WTC11 (cell line): ENCODE measurements at regions not wholly inside any gene's neighbourhood (a gene's known extent, or its start where the extent isn't known, plus 50 kb on each side); places are given as distances from the start of the nearest gene placed in this dataset.

Source experiments
- ATAC-seq: fragments of 200-7000 bp; cut with Tn5 transposase; 2 replicates; pipeline ENCODE4 v1.10.0; 2021; ENCODE audit warnings: mild to moderate bottlenecking, moderate library complexity
- CTCF ChIA-PET: fragments of 300-600 bp; sonication (Branson Sonifier 250); formaldehyde crosslinking; loops from one replicate; lab custom pipeline; 2021; ENCODE audit warnings: antibody characterized with exemption; lab: Charles Lee
- POLR2A ChIA-PET: fragments of 350-600 bp; sonication (Branson Sonifier 250); formaldehyde crosslinking; loops from one replicate; lab custom pipeline; 2021; ENCODE audit warnings: antibody characterized with exemption; lab: Charles Lee
- DNase-seq: peaks from one replicate; pipeline ENCODE4 v3.0.0; 2021; ENCODE audit warnings: low spot score
- H3K27ac Mint-ChIP-seq: 2 replicates; pipeline ENCODE4 v1.8.0; 2021; ENCODE audit warnings: mixed read lengths
- H3K27me3 Mint-ChIP-seq: 2 replicates; pipeline ENCODE4 v1.8.0; 2021; ENCODE audit warnings: low read depth, mild to moderate bottlenecking, moderate library complexity, mixed read lengths
- H3K36me3 Mint-ChIP-seq: 2 replicates; pipeline ENCODE4 v1.8.0; 2021; ENCODE audit warnings: mixed read lengths
- H3K4me1 Mint-ChIP-seq: 2 replicates; pipeline ENCODE4 v1.8.0; 2022; ENCODE audit warnings: mixed read lengths
- H3K4me3 Mint-ChIP-seq: 2 replicates; pipeline ENCODE4 v1.8.0; 2021; ENCODE audit warnings: mild to moderate bottlenecking, moderate library complexity, mixed read lengths
- H3K9me3 Mint-ChIP-seq: 2 replicates; pipeline ENCODE4 v1.8.0; 2021; ENCODE audit warnings: mixed read lengths
- AR ChIP-seq: fragments of 250-450 bp; sonication (Bioruptor Pico); IDR thresholded peaks from 2 replicates; pipeline ENCODE4 v1.9.0; 2021; ENCODE audit warnings: mild to moderate bottlenecking
- CREB1 ChIP-seq: sonication (generic); formaldehyde crosslinking; IDR thresholded peaks from 2 replicates; pipeline ENCODE4 v1.8.0; 2023; ENCODE audit warnings: mild to moderate bottlenecking, missing genetic modification reagents
- EMX1 ChIP-seq: fragments of 250-450 bp; sonication (Bioruptor Pico); IDR thresholded peaks from 2 replicates; pipeline ENCODE4 v1.8.0; 2021; ENCODE audit warnings: mild to moderate bottlenecking
- GABPB1 ChIP-seq: sonication (generic); formaldehyde crosslinking; IDR thresholded peaks from 2 replicates; pipeline ENCODE4 v1.8.1; 2023; ENCODE audit warnings: mild to moderate bottlenecking, missing genetic modification reagents
- GTF2I ChIP-seq: fragments of 250-450 bp; sonication (Bioruptor Pico); conservative IDR thresholded peaks from 2 replicates; pipeline ENCODE4 v1.4.0; 2021; ENCODE audit warnings: mild to moderate bottlenecking
- JUN ChIP-seq: sonication (generic); formaldehyde crosslinking; IDR thresholded peaks from 2 replicates; pipeline ENCODE4 v1.8.0; 2023; ENCODE audit warnings: mild to moderate bottlenecking, missing genetic modification reagents
- MYBL2 ChIP-seq: sonication (generic); formaldehyde crosslinking; IDR thresholded peaks from 2 replicates; pipeline ENCODE4 v1.8.1; 2023; ENCODE audit warnings: mild to moderate bottlenecking, moderate library complexity, missing genetic modification reagents
- NR1H2 ChIP-seq: sonication (generic); formaldehyde crosslinking; IDR thresholded peaks from 2 replicates; pipeline ENCODE4 v1.9.0; 2021; ENCODE audit warnings: mild to moderate bottlenecking, moderate library complexity, missing genetic modification reagents
- OVOL2 ChIP-seq: fragments of 250-450 bp; sonication (Bioruptor Pico); IDR thresholded peaks from 2 replicates; pipeline ENCODE4 v1.9.0; 2021; ENCODE audit warnings: mild to moderate bottlenecking, borderline replicate concordance
- PRRX2 ChIP-seq: fragments of 250-450 bp; sonication (Bioruptor Pico); IDR thresholded peaks from 2 replicates; pipeline ENCODE4 v1.8.0; 2021; ENCODE audit warnings: mild to moderate bottlenecking
- SP1 ChIP-seq: sonication (generic); formaldehyde crosslinking; conservative IDR thresholded peaks from 2 replicates; pipeline ENCODE4 v1.8.1; 2022; ENCODE audit warnings: missing genetic modification reagents
- TEAD1 ChIP-seq: sonication (generic); formaldehyde crosslinking; IDR thresholded peaks from 2 replicates; pipeline ENCODE4 v1.8.0; 2022; ENCODE audit warnings: mild to moderate bottlenecking, missing genetic modification reagents
- TEAD4 ChIP-seq: sonication (generic); formaldehyde crosslinking; IDR thresholded peaks from 2 replicates; pipeline ENCODE4 v1.8.0; 2022; ENCODE audit warnings: mild to moderate bottlenecking, missing genetic modification reagents
- TF ChIP-seq, protein P1 (sequence below): sonication (generic); formaldehyde crosslinking; IDR thresholded peaks from 2 replicates; pipeline ENCODE4 v1.8.1; 2023; ENCODE audit warnings: mild to moderate bottlenecking, missing genetic modification reagents
- TF ChIP-seq, protein P2 (sequence below): sonication (generic); formaldehyde crosslinking; IDR thresholded peaks from 2 replicates; pipeline ENCODE4 v1.8.0; 2023; ENCODE audit warnings: mild to moderate bottlenecking, missing genetic modification reagents
- TF ChIP-seq, protein P3 (sequence below): sonication (generic); formaldehyde crosslinking; IDR thresholded peaks from 2 replicates; pipeline ENCODE4 v1.8.1; 2022; ENCODE audit warnings: low read depth, missing genetic modification reagents, borderline replicate concordance

GRCh38 chr16:73151225-73151624, 103.3 kb upstream of the ZFHX3 start:
- Mint-ChIP-seq H3K4me3 (no peak overlapping the region), H3K9me3 (no peaks in the 10 kb centered on the region)
- TF ChIP-seq, protein P1, sequence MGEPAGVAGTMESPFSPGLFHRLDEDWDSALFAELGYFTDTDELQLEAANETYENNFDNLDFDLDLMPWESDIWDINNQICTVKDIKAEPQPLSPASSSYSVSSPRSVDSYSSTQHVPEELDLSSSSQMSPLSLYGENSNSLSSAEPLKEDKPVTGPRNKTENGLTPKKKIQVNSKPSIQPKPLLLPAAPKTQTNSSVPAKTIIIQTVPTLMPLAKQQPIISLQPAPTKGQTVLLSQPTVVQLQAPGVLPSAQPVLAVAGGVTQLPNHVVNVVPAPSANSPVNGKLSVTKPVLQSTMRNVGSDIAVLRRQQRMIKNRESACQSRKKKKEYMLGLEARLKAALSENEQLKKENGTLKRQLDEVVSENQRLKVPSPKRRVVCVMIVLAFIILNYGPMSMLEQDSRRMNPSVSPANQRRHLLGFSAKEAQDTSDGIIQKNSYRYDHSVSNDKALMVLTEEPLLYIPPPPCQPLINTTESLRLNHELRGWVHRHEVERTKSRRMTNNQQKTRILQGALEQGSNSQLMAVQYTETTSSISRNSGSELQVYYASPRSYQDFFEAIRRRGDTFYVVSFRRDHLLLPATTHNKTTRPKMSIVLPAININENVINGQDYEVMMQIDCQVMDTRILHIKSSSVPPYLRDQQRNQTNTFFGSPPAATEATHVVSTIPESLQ = no peak
- no peak for TF ChIP-seq NR1H2 (CRISPR knock-in tag)
- TF ChIP-seq MYBL2 (CRISPR knock-in tag) = no peak
- no peak for TF ChIP-seq GABPB1 (CRISPR knock-in tag)
- TF ChIP-seq, protein P2, sequence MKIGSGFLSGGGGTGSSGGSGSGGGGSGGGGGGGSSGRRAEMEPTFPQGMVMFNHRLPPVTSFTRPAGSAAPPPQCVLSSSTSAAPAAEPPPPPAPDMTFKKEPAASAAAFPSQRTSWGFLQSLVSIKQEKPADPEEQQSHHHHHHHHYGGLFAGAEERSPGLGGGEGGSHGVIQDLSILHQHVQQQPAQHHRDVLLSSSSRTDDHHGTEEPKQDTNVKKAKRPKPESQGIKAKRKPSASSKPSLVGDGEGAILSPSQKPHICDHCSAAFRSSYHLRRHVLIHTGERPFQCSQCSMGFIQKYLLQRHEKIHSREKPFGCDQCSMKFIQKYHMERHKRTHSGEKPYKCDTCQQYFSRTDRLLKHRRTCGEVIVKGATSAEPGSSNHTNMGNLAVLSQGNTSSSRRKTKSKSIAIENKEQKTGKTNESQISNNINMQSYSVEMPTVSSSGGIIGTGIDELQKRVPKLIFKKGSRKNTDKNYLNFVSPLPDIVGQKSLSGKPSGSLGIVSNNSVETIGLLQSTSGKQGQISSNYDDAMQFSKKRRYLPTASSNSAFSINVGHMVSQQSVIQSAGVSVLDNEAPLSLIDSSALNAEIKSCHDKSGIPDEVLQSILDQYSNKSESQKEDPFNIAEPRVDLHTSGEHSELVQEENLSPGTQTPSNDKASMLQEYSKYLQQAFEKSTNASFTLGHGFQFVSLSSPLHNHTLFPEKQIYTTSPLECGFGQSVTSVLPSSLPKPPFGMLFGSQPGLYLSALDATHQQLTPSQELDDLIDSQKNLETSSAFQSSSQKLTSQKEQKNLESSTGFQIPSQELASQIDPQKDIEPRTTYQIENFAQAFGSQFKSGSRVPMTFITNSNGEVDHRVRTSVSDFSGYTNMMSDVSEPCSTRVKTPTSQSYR (CRISPR knock-in tag) = no peak
- 0 out of 2 replicates have a peak, but pooled peaks have one; percentile 54 for TF ChIP-seq PRRX2
- TF ChIP-seq OVOL2 (CRISPR knock-in tag) = no peak
- TF ChIP-seq GTF2I (CRISPR knock-in tag) = no peak
- TF ChIP-seq, all 79 proteins: peak for 1
- ATAC-seq = peak; percentile 79
- ChIA-PET CTCF (interaction anchor here (1.1 kb wide), 1 partner anchor 26 kb away, joined by 4 read pairs; no protein-coding TSS in a partner anchor), POLR2A (no interaction called here)
- H3K4me1 Mint-ChIP-seq = peaks cover 29% of the 10 kb centered on the region
- H3K36me3 Mint-ChIP-seq = no peaks in the 10 kb centered on the region
- no peaks in the 10 kb centered on the region for H3K27me3 Mint-ChIP-seq
- peak; percentile 13 for DNase-seq
- peak overlapping the region; percentile 72 for H3K27ac Mint-ChIP-seq

DNA sequence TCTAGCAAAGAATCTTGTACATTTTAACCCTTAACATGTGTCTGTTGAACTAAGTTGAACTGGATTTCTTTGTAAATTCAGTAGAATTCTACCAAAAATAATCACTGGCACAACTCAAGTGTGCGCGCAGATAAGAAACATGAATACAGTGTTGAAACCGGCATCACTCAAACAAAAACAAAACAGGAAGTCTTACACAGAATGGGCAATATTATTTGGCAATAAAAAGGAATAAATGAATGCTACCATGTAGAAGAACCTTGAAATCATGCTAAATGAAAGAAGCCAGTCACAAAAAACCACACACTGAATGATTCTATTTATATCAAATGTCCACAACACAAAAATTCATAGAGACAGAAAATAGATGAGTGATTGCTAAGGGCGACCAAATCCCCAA, 102.9 kb upstream of the ZFHX3 start:
- Mint-ChIP-seq H3K9me3 (no peaks in the 10 kb centered on the region), H3K27me3 (no peaks in the 10 kb centered on the region), H3K4me1 (peaks cover 30% of the 10 kb centered on the region), H3K36me3 (no peaks in the 10 kb centered on the region), H3K4me3 (no peak overlapping the region), H3K27ac (no peak overlapping the region)
- POLR2A ChIA-PET = no interaction called here
- CTCF ChIA-PET = no interaction called here
- ATAC-seq (no peak), DNase-seq (no peak)
- TF ChIP-seq, protein P3, sequence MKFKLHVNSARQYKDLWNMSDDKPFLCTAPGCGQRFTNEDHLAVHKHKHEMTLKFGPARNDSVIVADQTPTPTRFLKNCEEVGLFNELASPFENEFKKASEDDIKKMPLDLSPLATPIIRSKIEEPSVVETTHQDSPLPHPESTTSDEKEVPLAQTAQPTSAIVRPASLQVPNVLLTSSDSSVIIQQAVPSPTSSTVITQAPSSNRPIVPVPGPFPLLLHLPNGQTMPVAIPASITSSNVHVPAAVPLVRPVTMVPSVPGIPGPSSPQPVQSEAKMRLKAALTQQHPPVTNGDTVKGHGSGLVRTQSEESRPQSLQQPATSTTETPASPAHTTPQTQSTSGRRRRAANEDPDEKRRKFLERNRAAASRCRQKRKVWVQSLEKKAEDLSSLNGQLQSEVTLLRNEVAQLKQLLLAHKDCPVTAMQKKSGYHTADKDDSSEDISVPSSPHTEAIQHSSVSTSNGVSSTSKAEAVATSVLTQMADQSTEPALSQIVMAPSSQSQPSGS = no peak
- TF ChIP-seq TEAD1 (no peak), JUN (no peak), CREB1 (no peak), SP1 (no peak), TEAD4 (CRISPR knock-in tag) (no peak), AR (CRISPR knock-in tag) (no peak), NR1H2 (CRISPR knock-in tag) (no peak), EMX1 (CRISPR knock-in tag) (no peak)
- TF ChIP-seq, protein P2 (CRISPR knock-in tag) = no peak
